Coronary artery (tissue), 2 donors: ENCODE measurements at regions not wholly inside any gene's neighbourhood (a gene's known extent, or its start where the extent isn't known, plus 50 kb on each side); places are given as distances from the start of the nearest gene placed in this dataset.

Experiments
- DNase-seq: peaks from one replicate; pipeline ENCODE4 v3.0.0-alpha.2; 2017; ENCODE audit warnings: low spot score
- H3K27ac ChIP-seq, 2 donors: fragments of 200-600 bp; sonication (generic); one replicate each; pipeline ENCODE4 v1.5.1; 2016 to 2019
- H3K4me3 ChIP-seq: fragments of 200-600 bp; sonication (generic); 2 replicates; pipeline ENCODE4 v1.5.1; 2016; ENCODE audit warnings: mild to moderate bottlenecking, moderate library complexity
- TF ChIP-seq, protein P1 (sequence below): fragments of 200-600 bp; sonication (generic); IDR thresholded peaks from one replicate; pipeline ENCODE4 v1.5.1; 2019; ENCODE audit warnings: antibody characterized with exemption

DNA sequence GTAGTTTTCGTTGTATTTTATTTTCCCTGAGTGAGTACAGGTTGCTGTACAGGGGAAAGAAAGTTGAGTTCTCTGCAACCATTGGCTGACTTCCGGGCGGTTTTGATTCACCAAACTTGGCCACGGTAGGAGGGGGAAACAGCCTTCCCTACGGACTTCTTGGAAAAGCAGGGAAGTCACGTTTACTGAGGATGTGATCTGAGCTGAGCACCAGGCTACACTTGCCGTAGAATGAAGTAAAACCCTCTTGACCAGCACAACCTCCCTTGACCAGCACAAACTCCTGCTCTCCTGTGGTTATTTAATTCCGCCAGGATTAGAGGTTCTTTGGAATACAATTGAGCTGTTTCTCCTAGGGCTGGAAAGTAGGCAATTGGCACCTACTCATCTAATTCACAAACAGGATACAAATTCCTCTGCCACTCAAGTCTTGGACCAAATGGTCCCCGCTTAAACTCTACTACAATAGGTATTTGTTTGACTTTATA, 242.0 kb upstream of the RBFOX1 start:
- TF ChIP-seq, protein P1, sequence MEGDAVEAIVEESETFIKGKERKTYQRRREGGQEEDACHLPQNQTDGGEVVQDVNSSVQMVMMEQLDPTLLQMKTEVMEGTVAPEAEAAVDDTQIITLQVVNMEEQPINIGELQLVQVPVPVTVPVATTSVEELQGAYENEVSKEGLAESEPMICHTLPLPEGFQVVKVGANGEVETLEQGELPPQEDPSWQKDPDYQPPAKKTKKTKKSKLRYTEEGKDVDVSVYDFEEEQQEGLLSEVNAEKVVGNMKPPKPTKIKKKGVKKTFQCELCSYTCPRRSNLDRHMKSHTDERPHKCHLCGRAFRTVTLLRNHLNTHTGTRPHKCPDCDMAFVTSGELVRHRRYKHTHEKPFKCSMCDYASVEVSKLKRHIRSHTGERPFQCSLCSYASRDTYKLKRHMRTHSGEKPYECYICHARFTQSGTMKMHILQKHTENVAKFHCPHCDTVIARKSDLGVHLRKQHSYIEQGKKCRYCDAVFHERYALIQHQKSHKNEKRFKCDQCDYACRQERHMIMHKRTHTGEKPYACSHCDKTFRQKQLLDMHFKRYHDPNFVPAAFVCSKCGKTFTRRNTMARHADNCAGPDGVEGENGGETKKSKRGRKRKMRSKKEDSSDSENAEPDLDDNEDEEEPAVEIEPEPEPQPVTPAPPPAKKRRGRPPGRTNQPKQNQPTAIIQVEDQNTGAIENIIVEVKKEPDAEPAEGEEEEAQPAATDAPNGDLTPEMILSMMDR = no peak
- H3K27ac ChIP-seq = no peak overlapping the region
- DNase-seq = no peak
- H3K4me3 ChIP-seq = no peak overlapping the region

DNA sequence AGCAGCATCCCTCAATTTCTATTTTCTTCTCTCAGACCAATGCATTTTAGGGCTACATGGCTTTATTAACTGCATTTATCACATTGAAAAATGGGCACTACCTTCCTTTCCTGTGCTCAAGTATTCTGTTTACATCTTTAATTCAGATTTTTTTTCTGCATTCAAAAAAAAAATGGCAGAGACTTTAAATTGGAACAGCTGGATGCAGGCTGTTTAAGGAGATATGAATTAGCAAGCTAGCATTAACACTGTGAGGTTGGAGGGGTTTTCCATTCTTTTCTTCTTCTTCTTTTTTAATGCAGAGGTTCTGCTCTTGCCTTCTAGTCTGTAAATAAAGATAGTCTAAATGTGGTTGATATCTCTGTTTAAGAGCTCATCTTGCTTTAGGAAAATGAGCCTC, 242.9 kb upstream of the RBFOX1 start:
- no peak overlapping the region for H3K27ac ChIP-seq
- no peak for DNase-seq
- H3K4me3 ChIP-seq = no peak overlapping the region
- TF ChIP-seq, protein P1 = no peak

DNA sequence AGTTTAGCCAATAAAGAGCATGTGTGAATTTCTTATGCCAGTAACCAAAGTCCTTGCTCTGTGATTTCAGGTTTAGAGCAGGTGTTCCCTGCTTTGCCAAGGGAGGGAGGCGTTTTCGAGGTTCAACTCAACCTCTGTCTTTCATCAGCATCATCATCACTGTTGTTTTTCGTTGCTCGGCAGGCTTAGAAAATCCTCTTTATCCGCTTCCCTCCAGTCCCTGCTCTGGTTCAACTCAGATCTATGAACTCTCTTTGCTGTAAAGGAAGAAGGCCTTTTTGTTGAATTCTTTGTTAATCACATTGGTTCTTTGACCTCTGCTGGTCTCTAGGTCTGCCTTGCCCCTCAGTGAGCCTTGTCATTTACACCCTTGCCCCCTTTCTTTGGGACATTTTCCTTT, 243.9 kb upstream of the RBFOX1 start:
- no peak for DNase-seq
- H3K4me3 ChIP-seq = no peak overlapping the region
- TF ChIP-seq, protein P1 = no peak
- no peak overlapping the region for H3K27ac ChIP-seq

DNA sequence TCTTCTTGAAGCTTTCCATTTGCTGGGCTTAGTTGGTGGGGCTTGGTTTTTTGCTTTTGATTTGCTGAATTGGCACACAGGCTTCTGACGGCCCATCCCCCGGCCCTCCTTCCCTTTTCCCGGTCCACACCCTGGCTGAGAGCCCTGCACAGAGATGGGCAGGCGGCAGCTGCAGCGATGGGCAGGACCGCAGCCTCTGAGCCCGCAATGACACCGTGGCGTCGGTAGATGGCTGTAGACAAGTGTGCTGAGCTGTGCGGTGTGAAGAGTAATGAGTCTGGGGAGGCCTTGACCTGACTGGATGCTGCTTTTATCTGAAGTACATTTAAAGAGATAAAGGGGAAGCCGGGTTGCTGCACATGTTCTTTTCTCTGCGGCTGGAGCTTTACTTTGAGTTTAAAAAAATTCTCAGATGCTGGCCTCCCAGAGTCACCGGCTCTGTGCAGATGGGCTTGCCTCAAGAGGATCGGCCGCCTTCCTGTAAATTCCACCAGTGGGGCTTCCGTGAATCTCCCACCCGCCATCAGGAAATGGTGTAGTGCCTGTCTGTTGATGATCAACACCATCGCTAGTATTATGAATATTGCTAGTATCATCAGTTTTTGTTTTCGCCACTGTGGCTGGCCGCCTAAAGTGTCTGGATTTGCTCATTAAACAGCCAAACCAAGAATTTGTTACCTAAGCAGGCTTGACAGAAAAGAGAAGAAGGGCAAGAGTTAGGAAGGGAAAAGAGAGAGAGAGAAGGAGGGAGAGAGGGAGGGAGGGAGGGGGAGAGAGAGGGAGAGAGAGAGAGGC, 245.6 kb upstream of the RBFOX1 start:
- TF ChIP-seq, protein P1 = no peak
- no peak for DNase-seq
- Histone ChIP-seq H3K4me3 (no peak overlapping the region), H3K27ac (no peak overlapping the region)

DNA sequence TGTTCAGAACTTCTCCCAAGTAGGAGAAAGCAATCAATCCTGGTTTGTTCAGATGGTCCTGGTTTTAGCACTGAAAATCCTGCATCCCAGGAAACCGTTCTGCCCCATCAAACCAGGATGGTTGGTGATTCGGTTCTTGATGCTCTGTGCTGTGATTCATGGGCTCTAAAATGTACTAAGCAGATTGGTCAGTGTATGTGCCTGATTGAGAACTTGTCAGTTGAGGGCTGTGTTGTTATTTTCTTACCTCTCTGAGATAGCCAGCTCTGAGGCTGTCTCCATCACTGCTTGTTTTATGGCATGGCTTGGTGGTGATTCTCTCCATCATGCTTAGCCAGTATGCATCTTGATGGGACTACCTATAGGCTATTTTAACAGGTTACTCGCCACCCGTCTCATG, 246.9 kb upstream of the RBFOX1 start:
- H3K27ac ChIP-seq = no peak overlapping the region
- no peak overlapping the region for H3K4me3 ChIP-seq
- TF ChIP-seq, protein P1 = no peak
- DNase-seq = no peak

DNA sequence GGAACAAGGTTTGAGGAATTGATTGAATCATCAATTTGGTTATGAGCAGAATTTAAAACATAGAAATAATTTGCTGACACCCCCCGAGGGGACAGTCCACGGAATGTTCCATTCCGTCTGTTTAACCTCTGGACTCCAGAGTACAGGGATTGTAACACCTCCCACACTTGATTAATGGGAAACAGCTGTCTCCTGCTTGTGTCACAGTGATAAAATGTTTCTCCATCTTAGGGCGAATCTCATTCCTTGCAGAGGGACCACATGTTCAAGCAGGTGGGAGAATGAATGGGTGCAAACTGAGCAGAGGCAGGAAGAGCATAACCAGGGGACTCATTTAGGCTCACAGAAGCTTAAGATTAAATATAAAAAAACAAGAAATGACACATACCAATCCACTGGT, 249.5 kb upstream of the RBFOX1 start:
- no peak for DNase-seq
- no peak overlapping the region for H3K4me3 ChIP-seq
- TF ChIP-seq, protein P1 = no peak
- H3K27ac ChIP-seq = no peak overlapping the region

DNA sequence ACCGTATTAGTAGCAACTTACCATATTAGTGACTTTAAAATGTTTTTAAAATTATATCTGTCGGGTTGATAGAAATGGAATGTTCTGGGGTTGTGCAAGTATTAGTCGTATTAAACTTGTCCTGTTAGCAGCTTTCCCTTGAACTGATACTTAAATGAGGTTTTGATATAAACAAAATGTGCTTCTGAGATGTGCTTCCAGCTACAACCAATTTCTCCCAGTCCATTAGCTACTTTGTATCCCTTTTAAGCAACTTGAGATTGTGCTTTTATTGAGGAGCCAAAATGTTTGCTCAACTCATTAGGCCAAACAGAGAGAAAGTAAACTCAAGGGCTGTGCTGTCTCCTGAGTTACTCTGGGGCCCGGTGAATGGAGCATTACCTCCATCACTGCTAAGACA, 255.0 kb upstream of the RBFOX1 start:
- H3K27ac ChIP-seq = no peak overlapping the region
- H3K4me3 ChIP-seq = no peak overlapping the region
- DNase-seq = no peak
- TF ChIP-seq, protein P1 = no peak
